Spleen (tissue), 11 donors: ENCODE measurements at regions not wholly inside any gene's neighbourhood (a gene's known extent, or its start where the extent isn't known, plus 50 kb on each side); places are given as distances from the start of the nearest gene placed in this dataset.

ENCODE experiments used
- DNase-seq: peaks from one replicate; pipeline ENCODE4 v3.0.0-alpha.2; 2020
- H3K27ac ChIP-seq, 8 donors: fragments of 200-600 bp; sonication (generic) in 7 of 8; 1 replicate in 4 of 8; 2 replicates in 4 of 8; pipeline versions ENCODE4 v1.5.0 to v1.8.0; 2016 to 2021; ENCODE audit warnings: inconsistent platforms in 4 of 8, mild to moderate bottlenecking in 4 of 8, moderate library complexity in 1 of 8
- H3K27me3 ChIP-seq, 7 donors: fragments of 200-600 bp; sonication (generic) in 6 of 7; replicated peaks in 1 of 7; 1 replicate in 4 of 7; 2 replicates in 3 of 7; pipeline versions ENCODE4 v1.5.0 to v1.8.0; 2016 to 2021; ENCODE audit warnings: inconsistent platforms in 3 of 7, mild to moderate bottlenecking in 1 of 7
- H3K36me3 ChIP-seq, 6 donors: fragments of 200-600 bp; sonication (generic) in 5 of 6; 1 replicate in 4 of 6; 2 replicates in 2 of 6; pipeline versions ENCODE4 v1.5.0 to v1.8.0; 2016 to 2021; ENCODE audit warnings: inconsistent platforms in 2 of 6
- H3K4me1 ChIP-seq, 6 donors: fragments of 200-600 bp; sonication (generic) in 5 of 6; 1 replicate in 3 of 6; 2 replicates in 3 of 6; pipeline versions ENCODE4 v1.5.0 to v1.8.0; 2016 to 2021; ENCODE audit warnings: inconsistent platforms in 3 of 6
- H3K4me3 ChIP-seq, 8 donors: fragments of 200-600 bp; sonication (generic) in 7 of 8; 1 replicate in 4 of 8; 2 replicates in 4 of 8; pipeline versions ENCODE4 v1.5.0 to v1.8.0; 2016 to 2021; ENCODE audit warnings: inconsistent platforms in 4 of 8, mild to moderate bottlenecking in 4 of 8, moderate library complexity in 2 of 8
- H3K9me3 ChIP-seq, 8 donors: fragments of 200-600 bp; sonication (generic) in 7 of 8; 1 replicate in 4 of 8; 2 replicates in 4 of 8; pipeline versions ENCODE4 v1.5.0 to v1.8.0; 2016 to 2021; ENCODE audit warnings: inconsistent platforms in 4 of 8
- POLR2A ChIP-seq, 3 donors: fragments of 450-650 bp; IDR thresholded peaks; one replicate each; pipeline ENCODE4 v1.5.1; 2017; ENCODE audit warnings: antibody characterized with exemption in 3 of 3, mild to moderate bottlenecking in 1 of 3
- POLR2AphosphoS5 ChIP-seq, 3 donors: sonication (generic); formaldehyde crosslinking; IDR thresholded peaks; one replicate each; pipeline ENCODE4 v1.5.1; 2017; ENCODE audit warnings: antibody characterized with exemption in 3 of 3
- WGBS, 5 donors: extraction: QIAGEN DNeasy Blood & Tissue Kit in 3 of 5; methylation state at CpG; one replicate each; pipeline versions ENCODE4 v1.1.5 to v1.1.7; 2013 to 2018; 5-methylcytosine and 5-hydroxymethylcytosine counted together
- intact Hi-C: fragments of 100-400 bp; cut with DNase I; formaldehyde crosslinking; loops from one replicate; pipeline ENCODE4 v1.15.0; 2023; ENCODE audit warnings: low total_unique reads
- TF ChIP-seq, protein P1 (sequence below), 11 experiments: fragments of 200-600 bp in 7 of 11; fragments of 450-650 bp in 4 of 11; sonication (generic) in 4 of 11; IDR thresholded peaks in 8 of 11; conservative IDR thresholded peaks in 3 of 11; 1 replicate in 7 of 11; 2 replicates in 4 of 11; pipeline versions ENCODE4 v1.4.0 to v1.8.0; 2016 to 2021; ENCODE audit warnings: antibody characterized with exemption in 11 of 11, inconsistent platforms in 4 of 11, mild to moderate bottlenecking in 1 of 11
- donor health status: healthy with polysubstance abuse.
- donor health status: DM: no; HTN: no; CAD: no; lungs with moderate emphysema.
- donor health status: DM: no; HTN: no; CAD: no.
- donor health status: Bipolar disorder and iron deficiency.
- donor health status: healthy.
- donor health status: DM: no; HTN: no; CAD: no.
- donor health status: DM: yes; HTN: yes; CAD: no.

DNA sequence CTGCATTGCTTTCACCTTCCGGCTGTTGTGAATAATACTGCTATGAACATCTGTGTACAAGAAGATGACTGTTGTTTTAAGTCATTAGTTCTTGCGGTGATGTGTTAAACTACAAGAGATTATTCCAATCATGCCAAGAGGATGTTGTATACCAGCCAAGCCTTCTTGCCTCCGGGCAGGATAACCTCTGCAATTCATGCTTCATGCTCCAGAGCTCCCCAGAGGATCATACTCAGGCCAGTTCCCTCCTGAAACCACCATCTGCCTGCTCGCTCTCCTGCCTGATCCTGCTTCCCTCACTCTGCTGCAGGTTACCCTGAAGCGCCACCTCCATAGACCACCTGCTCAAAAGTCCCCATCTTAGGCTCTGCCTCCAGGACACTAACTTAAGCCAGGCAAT, 187.1 kb upstream of the PROK2 start:
- intact Hi-C loops, result no loop called here
- WGBS, 5 donors, result 77 to 89% (median 83%) methylated on average over 5 of the region's 5 CpGs
- no peaks in the 10 kb centered on the region for H3K36me3 ChIP-seq

DNA sequence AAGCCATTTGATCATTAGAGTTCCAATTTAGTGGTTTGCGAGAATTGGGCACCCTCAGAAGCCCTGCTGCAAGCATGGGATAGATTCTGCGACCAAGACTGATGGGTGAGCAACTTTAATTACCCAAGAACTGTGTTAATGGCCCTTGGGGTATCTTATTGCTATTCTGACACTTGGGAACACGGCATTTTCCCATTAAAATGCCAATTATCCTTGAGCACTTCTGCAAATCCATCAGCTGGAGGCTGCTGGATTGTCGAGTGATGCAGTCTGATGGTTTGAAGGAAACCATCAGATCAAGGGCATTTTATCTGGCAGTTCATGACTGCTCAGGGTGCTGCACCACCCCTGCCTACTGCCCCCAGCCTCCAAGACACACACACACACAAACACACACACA, 183.6 kb upstream of the PROK2 start:
- Histone ChIP-seq H3K27me3 (peaks cover 0 to 17% (median 0%) of the 10 kb centered on the region in 7 donors), H3K27ac (no peak overlapping the region), H3K4me1 (no peaks in the 10 kb centered on the region), H3K9me3 (no peaks in the 10 kb centered on the region), H3K4me3 (no peak overlapping the region), H3K36me3 (no peaks in the 10 kb centered on the region)
- no peak for DNase-seq
- TF ChIP-seq POLR2A (IDR thresholded peaks at IDR 0.05) (no peak), POLR2AphosphoS5 (IDR thresholded peaks at IDR 0.05) (no peak)
- TF ChIP-seq, protein P1, sequence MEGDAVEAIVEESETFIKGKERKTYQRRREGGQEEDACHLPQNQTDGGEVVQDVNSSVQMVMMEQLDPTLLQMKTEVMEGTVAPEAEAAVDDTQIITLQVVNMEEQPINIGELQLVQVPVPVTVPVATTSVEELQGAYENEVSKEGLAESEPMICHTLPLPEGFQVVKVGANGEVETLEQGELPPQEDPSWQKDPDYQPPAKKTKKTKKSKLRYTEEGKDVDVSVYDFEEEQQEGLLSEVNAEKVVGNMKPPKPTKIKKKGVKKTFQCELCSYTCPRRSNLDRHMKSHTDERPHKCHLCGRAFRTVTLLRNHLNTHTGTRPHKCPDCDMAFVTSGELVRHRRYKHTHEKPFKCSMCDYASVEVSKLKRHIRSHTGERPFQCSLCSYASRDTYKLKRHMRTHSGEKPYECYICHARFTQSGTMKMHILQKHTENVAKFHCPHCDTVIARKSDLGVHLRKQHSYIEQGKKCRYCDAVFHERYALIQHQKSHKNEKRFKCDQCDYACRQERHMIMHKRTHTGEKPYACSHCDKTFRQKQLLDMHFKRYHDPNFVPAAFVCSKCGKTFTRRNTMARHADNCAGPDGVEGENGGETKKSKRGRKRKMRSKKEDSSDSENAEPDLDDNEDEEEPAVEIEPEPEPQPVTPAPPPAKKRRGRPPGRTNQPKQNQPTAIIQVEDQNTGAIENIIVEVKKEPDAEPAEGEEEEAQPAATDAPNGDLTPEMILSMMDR (IDR thresholded peaks at IDR 0.05 in 8 of 11, conservative IDR thresholded peaks at IDR 0.05 in 3 of 11), result no peak
- WGBS, 5 donors, result 74 to 88% (median 86%) methylated on average over 4 of the region's 4 CpGs
- intact Hi-C loops, result no loop called here

More for the DNA sequence above, 187.1 kb upstream of the PROK2 start:
- Histone ChIP-seq H3K4me3 (no peak overlapping the region), H3K27me3 (peaks cover 0 to 6% (median 0%) of the 10 kb centered on the region in 7 donors), H3K27ac (no peak overlapping the region), H3K4me1 (peaks cover 0 to 5% (median 0%) of the 10 kb centered on the region in 6 donors), H3K9me3 (no peaks in the 10 kb centered on the region)
- TF ChIP-seq POLR2A (IDR thresholded peaks at IDR 0.05), result no peak
- TF ChIP-seq POLR2AphosphoS5 (IDR thresholded peaks at IDR 0.05), result no peak
- TF ChIP-seq, protein P1 (IDR thresholded peaks at IDR 0.05 in 8 of 11, conservative IDR thresholded peaks at IDR 0.05 in 3 of 11), result no peak
- no peak for DNase-seq

DNA sequence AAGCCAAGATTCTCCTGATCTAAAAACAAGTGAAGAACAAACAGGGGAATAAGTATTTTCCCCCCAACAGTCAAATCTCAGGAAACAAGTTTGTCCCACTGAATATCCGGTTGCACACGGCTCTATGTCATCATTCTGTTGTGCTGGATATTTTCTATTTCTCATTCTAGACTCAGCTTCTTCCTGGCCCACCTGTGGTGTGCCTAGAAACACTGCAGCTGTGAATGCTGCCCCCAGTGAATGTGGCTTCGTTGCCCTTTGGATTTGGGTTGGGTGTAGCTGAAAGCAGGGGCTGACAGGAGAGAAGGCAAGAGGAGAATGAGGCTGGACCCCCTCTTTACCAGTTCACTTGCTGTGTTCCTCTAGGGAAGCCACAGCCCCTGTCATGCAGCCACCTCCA, 181.2 kb upstream of the PROK2 start:
- no peak for TF ChIP-seq POLR2A (IDR thresholded peaks at IDR 0.05)
- TF ChIP-seq, protein P1 (IDR thresholded peaks at IDR 0.05 in 8 of 11, conservative IDR thresholded peaks at IDR 0.05 in 3 of 11), result no peak
- TF ChIP-seq POLR2AphosphoS5 (IDR thresholded peaks at IDR 0.05), result no peak
- H3K36me3 ChIP-seq, result no peaks in the 10 kb centered on the region
- no peak overlapping the region for H3K27ac ChIP-seq
- intact Hi-C loops, result no loop called here
- WGBS, 5 donors, result 46 to 66% (median 58%) methylated on average over 3 of the region's 3 CpGs
- DNase-seq, result no peak
- no peaks in the 10 kb centered on the region for H3K4me1 ChIP-seq
- H3K27me3 ChIP-seq, result peaks cover 0 to 17% (median 0%) of the 10 kb centered on the region in 7 donors
- H3K4me3 ChIP-seq, result no peak overlapping the region
- no peaks in the 10 kb centered on the region for H3K9me3 ChIP-seq

DNA sequence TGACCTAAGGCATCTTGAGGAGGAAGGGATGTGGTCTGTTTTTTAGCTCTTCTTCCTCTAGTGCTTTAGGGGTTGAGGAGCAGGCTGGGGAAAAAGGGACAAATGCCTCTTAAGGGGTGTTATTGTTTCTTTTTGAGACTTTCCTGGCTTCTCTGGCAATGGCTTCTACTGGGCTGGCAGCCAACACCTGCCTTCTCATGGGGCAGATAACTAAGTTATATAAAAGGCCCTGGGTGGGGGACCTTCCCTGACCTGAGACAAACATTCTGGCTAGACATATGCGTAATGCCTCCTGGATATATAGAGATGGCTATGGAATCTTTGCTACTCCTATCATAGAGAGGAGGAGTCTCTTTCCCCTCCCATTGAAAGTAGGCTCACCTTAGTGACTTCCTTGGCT, 179.2 kb upstream of the PROK2 start:
- H3K27ac ChIP-seq, result no peak overlapping the region
- H3K4me3 ChIP-seq, result no peak overlapping the region
- H3K27me3 ChIP-seq, result peaks cover 0 to 17% (median 0%) of the 10 kb centered on the region in 7 donors
- H3K36me3 ChIP-seq, result no peaks in the 10 kb centered on the region
- TF ChIP-seq POLR2AphosphoS5 (IDR thresholded peaks at IDR 0.05) (no peak), POLR2A (IDR thresholded peaks at IDR 0.05) (no peak)
- TF ChIP-seq, protein P1 (IDR thresholded peaks at IDR 0.05 in 8 of 11, conservative IDR thresholded peaks at IDR 0.05 in 3 of 11), result no peak
- no peaks in the 10 kb centered on the region for H3K4me1 ChIP-seq
- WGBS, 5 donors, result 75 to 100% (median 91%) methylated on average over 1 of the region's 1 CpG
- no peaks in the 10 kb centered on the region for H3K9me3 ChIP-seq
- intact Hi-C loops, result no loop called here
- no peak for DNase-seq
